ENCODE measurements at regions not wholly inside any gene's neighbourhood (a gene's known extent, or its start where the extent isn't known, plus 50 kb on each side); places are given as distances from the start of the nearest gene placed in this dataset.

- Histone ChIP-seq H3K36me3 (no peaks in the 10 kb centered on the region), H3K4me1 (no peaks in the 10 kb centered on the region), H3K27me3 (no peaks in the 10 kb centered on the region), H3K4me3 (no peak overlapping the region), H3K27ac (peak overlapping the region in 1 of 4 donors; percentile 34), H3K9me3 (peaks cover 0 to 3% (median 0%) of the 10 kb centered on the region in 4 donors)
- peak; percentile 36 to 57 for ATAC-seq (ENCODE audit: low FRiP score in 2 of 2)
- no peak for TF ChIP-seq CTCF (IDR thresholded peaks at IDR 0.05)
- TF ChIP-seq POLR2AphosphoS5 (IDR thresholded peaks at IDR 0.05) = no peak
- no peak for TF ChIP-seq POLR2A (IDR thresholded peaks at IDR 0.05)
- no peak for TF ChIP-seq EP300 (IDR thresholded peaks at IDR 0.05)
- DNase-seq = peak in 1 of 2 donors; percentile 31
- 50 to 59% methylated on average over 11 of the region's 11 CpGs for WGBS, 2 donors
Observed at GRCh38 chr2:175463589-175464310, 282.2 kb upstream of the ATP5MC3 start.

DNA sequence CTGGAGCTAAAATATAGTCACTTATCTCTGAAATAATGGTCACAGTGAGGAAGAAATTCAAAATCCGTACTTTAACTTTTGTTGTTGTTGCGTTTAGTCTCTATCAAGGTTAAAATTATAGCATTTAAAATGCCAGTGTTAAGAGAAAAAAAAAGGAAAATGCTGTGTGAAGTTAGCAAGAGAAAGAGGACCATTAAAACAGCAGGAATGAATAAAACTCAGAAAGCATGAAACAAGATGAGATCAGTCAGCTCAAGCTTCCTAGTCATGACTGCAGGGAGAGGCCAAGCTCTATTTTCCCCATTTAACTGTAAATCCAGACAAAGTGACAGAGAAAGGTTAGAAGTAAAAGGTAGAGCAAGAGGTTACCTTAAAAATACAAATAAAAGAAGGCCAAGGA lies 281.7 kb upstream of the ATP5MC3 start:
- no peaks in the 10 kb centered on the region for H3K27me3 ChIP-seq
- no peak overlapping the region for H3K27ac ChIP-seq
- H3K36me3 ChIP-seq = no peaks in the 10 kb centered on the region
- WGBS, 2 donors = 90 to 92% methylated on average over 2 of the region's 2 CpGs
- no peaks in the 10 kb centered on the region for H3K4me1 ChIP-seq
- H3K4me3 ChIP-seq = no peak overlapping the region
- peaks cover 0 to 3% (median 0%) of the 10 kb centered on the region in 4 donors for H3K9me3 ChIP-seq
- ATAC-seq (ENCODE audit: low FRiP score in 2 of 2) (no peak), DNase-seq (no peak)
- TF ChIP-seq POLR2AphosphoS5 (IDR thresholded peaks at IDR 0.05) (no peak), EP300 (IDR thresholded peaks at IDR 0.05) (no peak), POLR2A (IDR thresholded peaks at IDR 0.05) (no peak), CTCF (IDR thresholded peaks at IDR 0.05) (no peak)

DNA sequence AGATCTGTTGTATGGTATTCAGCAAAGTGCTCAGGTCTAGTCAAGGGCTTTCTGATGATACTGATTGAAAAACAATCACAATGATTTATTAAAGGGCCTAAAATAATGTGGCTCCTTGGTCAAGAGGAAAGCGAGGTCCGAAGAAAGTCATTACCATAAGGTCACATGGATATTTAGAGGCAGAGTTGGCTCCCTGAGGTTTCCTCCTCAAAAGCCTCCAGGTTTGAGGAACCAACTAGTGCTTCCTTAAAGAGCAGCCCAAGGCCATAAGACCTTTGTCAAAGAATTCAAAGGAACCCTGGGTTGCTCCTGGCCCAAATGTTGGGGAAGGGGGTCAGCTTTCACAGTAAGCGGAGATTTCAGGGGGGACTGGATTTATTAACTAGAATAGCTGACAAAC lies 280.7 kb upstream of the ATP5MC3 start:
- Histone ChIP-seq H3K4me3 (no peak overlapping the region), H3K36me3 (no peaks in the 10 kb centered on the region), H3K27ac (no peak overlapping the region), H3K27me3 (no peaks in the 10 kb centered on the region), H3K4me1 (no peaks in the 10 kb centered on the region), H3K9me3 (peaks cover 0 to 3% (median 0%) of the 10 kb centered on the region in 4 donors)
- TF ChIP-seq POLR2AphosphoS5 (IDR thresholded peaks at IDR 0.05) (no peak), POLR2A (IDR thresholded peaks at IDR 0.05) (no peak), CTCF (IDR thresholded peaks at IDR 0.05) (no peak), EP300 (IDR thresholded peaks at IDR 0.05) (no peak)
- no peak for DNase-seq
- ATAC-seq (ENCODE audit: low FRiP score in 2 of 2) = no peak
- 73 to 94% methylated on average over 3 of the region's 3 CpGs for WGBS, 2 donors

- H3K9me3 ChIP-seq = peaks cover 0 to 3% (median 0%) of the 10 kb centered on the region in 4 donors
- no peaks in the 10 kb centered on the region for H3K4me1 ChIP-seq
- 66 to 75% methylated on average over 5 of the region's 5 CpGs for WGBS, 2 donors
- no peak overlapping the region for H3K4me3 ChIP-seq
- TF ChIP-seq EP300 (IDR thresholded peaks at IDR 0.05) (no peak), POLR2A (IDR thresholded peaks at IDR 0.05) (no peak), CTCF (IDR thresholded peaks at IDR 0.05) (no peak), POLR2AphosphoS5 (IDR thresholded peaks at IDR 0.05) (no peak)
- no peak overlapping the region for H3K27ac ChIP-seq
- DNase-seq = no peak
- H3K36me3 ChIP-seq = no peaks in the 10 kb centered on the region
- ATAC-seq (ENCODE audit: low FRiP score in 2 of 2) = no peak
- no peaks in the 10 kb centered on the region for H3K27me3 ChIP-seq
Observed at GRCh38 chr2:175461839-175462238, 280.3 kb upstream of the ATP5MC3 start.
